GM12878 (cell line): ENCODE measurements at regions not wholly inside any gene's neighbourhood (a gene's known extent, or its start where the extent isn't known, plus 50 kb on each side); places are given as distances from the start of the nearest gene placed in this dataset.

ENCODE experiments used
- ATAC-seq: fragments of 200-7000 bp; cut with Tn5 transposase; 3 replicates; pipeline ENCODE4 v1.9.1; 2020; ENCODE audit warnings: mild to moderate bottlenecking, moderate library complexity
- BruUV-seq: library from RNA; stranded (reverse); fragments of 400-500 nt; replicated peaks from 2 replicates; lab custom pipeline; 2021; lab: Mats Ljungman, UMichigan
- CTCF ChIA-PET: fragments of 300-600 bp; sonication (Branson Sonifier 250); formaldehyde crosslinking; extraction: SDS; loops from one replicate; lab custom pipeline; 2021; ENCODE audit warnings: inconsistent platforms; lab: Yijun Ruan, JAX
- POLR2A ChIA-PET: fragments of 350-600 bp; formaldehyde crosslinking; extraction: SDS; loops from one replicate; lab custom pipeline; 2021; ENCODE audit warnings: inconsistent platforms; lab: Charles Lee
- RAD21 ChIA-PET: fragments of 300-600 bp; sonication (Branson Sonifier 250); formaldehyde crosslinking; loops from one replicate; lab custom pipeline; 2023; ENCODE audit warnings: antibody characterized with exemption; ENCODE audit not compliant: unreplicated experiment; lab: Charles Lee
- SMC1A ChIA-PET: fragments of 300-600 bp; sonication (Branson Sonifier 250); formaldehyde crosslinking; loops from one replicate; lab custom pipeline; 2023; ENCODE audit not compliant: unreplicated experiment, uncharacterized antibody; lab: Charles Lee
- DNase-seq: peaks from one replicate; pipeline ENCODE4 v3.0.0-alpha.2; 2011; ENCODE audit warnings: low read depth, low spot score
- FAIRE-seq: peaks from 3 replicates; lab custom pipeline; 2011; peaks lifted over from hg19 to GRCh38; lab: Jason Lieb, UNC
- H2AFZ ChIP-seq: 2 replicates; pipeline ENCODE4 v1.6.0; 2011; ENCODE audit warnings: low read depth, low read length, control low read depth; ENCODE audit not compliant: control insufficient read depth
- H3K27ac ChIP-seq: 2 replicates; pipeline ENCODE4 v1.5.1; 2011; ENCODE audit warnings: control low read depth; ENCODE audit not compliant: control insufficient read depth, insufficient read depth
- H3K27me3 ChIP-seq, 2 experiments: replicated peaks in 1 of 2; 2 replicates each; pipeline versions ENCODE4 v1.6.0 to v1.6.1; 2011; ENCODE audit warnings: low read length in 1 of 2; ENCODE audit not compliant: control insufficient read depth in 2 of 2, insufficient read depth in 2 of 2
- H3K36me3 ChIP-seq, 2 experiments: 2 replicates each; pipeline ENCODE4 v1.5.1; 2011; ENCODE audit warnings: low read length in 1 of 2; ENCODE audit not compliant: control insufficient read depth in 2 of 2, insufficient read depth in 2 of 2
- H3K4me1 ChIP-seq: 2 replicates; pipeline ENCODE4 v1.6.1; 2011; ENCODE audit warnings: mild to moderate bottlenecking, low read length, moderate library complexity, mixed read lengths; ENCODE audit not compliant: control insufficient read depth, insufficient read depth
- H3K4me2 ChIP-seq: 2 replicates; pipeline ENCODE4 v1.6.0; 2011; ENCODE audit warnings: control low read depth; ENCODE audit not compliant: control insufficient read depth, insufficient read depth
- H3K4me3 ChIP-seq: fragments of 200-600 bp; sonication (generic); 2 replicates; pipeline ENCODE4 v1.5.1; 2016
- H3K79me2 ChIP-seq: 2 replicates; pipeline ENCODE4 v1.6.0; 2011; ENCODE audit warnings: low read length; ENCODE audit not compliant: control insufficient read depth, insufficient read depth
- H3K9ac ChIP-seq: 2 replicates; pipeline ENCODE4 v1.8.0; 2011; ENCODE audit warnings: low read length, control low read depth, mixed read lengths; ENCODE audit not compliant: control insufficient read depth, insufficient read depth
- H3K9me3 ChIP-seq: replicated peaks from 3 replicates; pipeline ENCODE4 v1.5.1; 2011; ENCODE audit warnings: mild to moderate bottlenecking, low read length; ENCODE audit not compliant: control insufficient read depth, insufficient read depth
- H4K20me1 ChIP-seq: 2 replicates; pipeline ENCODE4 v1.6.0; 2011; ENCODE audit not compliant: control insufficient read depth, insufficient read depth
- BACH1 ChIP-seq: fragments of 450-650 bp; IDR thresholded peaks from 2 replicates; pipeline ENCODE4 v1.6.1; 2017; ENCODE audit warnings: mild to moderate bottlenecking, borderline replicate concordance
- CBX5 ChIP-seq: sonication (generic); IDR thresholded peaks from 2 replicates; pipeline ENCODE4 v1.6.1; 2016; ENCODE audit warnings: low read depth, moderate library complexity, mild to moderate bottlenecking, inconsistent platforms
- CEBPZ ChIP-seq: fragments of 150-350 bp; IDR thresholded peaks from 2 replicates; pipeline ENCODE4 v1.6.1; 2016; ENCODE audit warnings: low read depth, low read length
- EED ChIP-seq: sonication (generic); IDR thresholded peaks from 2 replicates; pipeline ENCODE4 v1.6.1; 2016; ENCODE audit warnings: antibody characterized with exemption, low read depth
- ELK1 ChIP-seq: IDR thresholded peaks from 2 replicates; pipeline ENCODE4 v1.6.1; 2012; ENCODE audit warnings: low read depth, low read length, improper control_type of control experiment
- MYB ChIP-seq: fragments of 150-350 bp; IDR thresholded peaks from 2 replicates; pipeline ENCODE4 v1.6.1; 2014; ENCODE audit warnings: mild to moderate bottlenecking, low read depth, low read length, borderline replicate concordance
- SMAD1 ChIP-seq: fragments of 450-650 bp; IDR thresholded peaks from 2 replicates; pipeline ENCODE4 v1.6.1; 2018; ENCODE audit warnings: mild to moderate bottlenecking, low read depth; ENCODE audit not compliant: partially characterized antibody
- SREBF2 ChIP-seq: IDR thresholded peaks from 2 replicates; pipeline ENCODE4 v1.6.1; 2012; ENCODE audit warnings: mild to moderate bottlenecking, low read length
- ZNF592 ChIP-seq: fragments of 450-650 bp; IDR thresholded peaks from 2 replicates; pipeline ENCODE4 v1.6.1; 2017; ENCODE audit warnings: mild to moderate bottlenecking, moderate library complexity
- WGBS: methylation state at CpG from one replicate; pipeline ENCODE4 v1.1.6; 2016; ENCODE audit warnings: low lambda C conversion rate; ENCODE audit not compliant: insufficient replicate concordance, insufficient coverage; ENCODE audit errors: missing lambda C conversion rate; 5-methylcytosine and 5-hydroxymethylcytosine counted together
- in situ Hi-C: fragments of 300-500 bp; cut with MboI; formaldehyde crosslinking; loops from 9 replicates; pipeline ENCODE4 v1.14.3; 2018; ENCODE audit warnings: mixed read lengths
- intact Hi-C: fragments of 100-400 bp; cut with micrococcal nuclease; formaldehyde crosslinking; loops from one replicate; pipeline ENCODE4 v1.14.2; 2022; ENCODE audit not compliant: unreplicated experiment

- DNase-seq, result no peak
- RAD21 ChIA-PET, result no interaction called here
- TF ChIP-seq SMAD1 (no peak), ELK1 (no peak), MYB (no peak), SREBF2 (no peak), CEBPZ (no peak), BACH1 (no peak), CBX5 (no peak), ZNF592 (no peak), EED (no peak)
- CTCF ChIA-PET, result no interaction called here
- no peak for ATAC-seq
- no peak for FAIRE-seq
- Histone ChIP-seq H3K4me3 (no peak overlapping the region), H4K20me1 (no peaks in the 10 kb centered on the region), H3K79me2 (no peaks in the 10 kb centered on the region), H3K27ac (no peak overlapping the region), H3K9me3 (no peaks in the 10 kb centered on the region), H3K4me2 (no peak overlapping the region), H2AFZ (no peak overlapping the region), H3K9ac (no peak overlapping the region), H3K4me1 (no peaks in the 10 kb centered on the region), H3K36me3 (no peaks in the 10 kb centered on the region), H3K27me3 (no peaks in the 10 kb centered on the region)
- POLR2A ChIA-PET, result no interaction called here
- intact Hi-C loops (no loop called here), in situ Hi-C loops (no loop called here)
- WGBS, result 44% methylated on average over 1 of the region's 1 CpG
- SMC1A ChIA-PET, result no interaction called here
- no TSS peak for BruUV-seq
Observed at GRCh38 chr2:146489386-146489785, 1355.4 kb upstream of the ACVR2A start.
